Suprapubic skin (tissue), 4 donors: ENCODE measurements at regions not wholly inside any gene's neighbourhood (a gene's known extent, or its start where the extent isn't known, plus 50 kb on each side); places are given as distances from the start of the nearest gene placed in this dataset.

Source experiments
- POLR2A ChIP-seq, 2 donors: fragments of 450-650 bp; IDR thresholded peaks; one replicate each; pipeline ENCODE4 v1.6.1; 2017; ENCODE audit warnings: antibody characterized with exemption in 2 of 2, mild to moderate bottlenecking in 2 of 2, moderate library complexity in 2 of 2
- POLR2AphosphoS5 ChIP-seq, 3 donors: sonication (generic); formaldehyde crosslinking; IDR thresholded peaks; one replicate each; pipeline ENCODE4 v1.6.1; 2017; ENCODE audit warnings: antibody characterized with exemption in 3 of 3
- TF ChIP-seq, protein P1 (sequence below), 2 donors: fragments of 200-600 bp in 1 of 2; fragments of 450-650 bp in 1 of 2; sonication (generic) in 1 of 2; IDR thresholded peaks; one replicate each; pipeline ENCODE4 v1.5.1; 2016 to 2019; ENCODE audit warnings: antibody characterized with exemption in 2 of 2, mild to moderate bottlenecking in 1 of 2, moderate library complexity in 1 of 2

DNA sequence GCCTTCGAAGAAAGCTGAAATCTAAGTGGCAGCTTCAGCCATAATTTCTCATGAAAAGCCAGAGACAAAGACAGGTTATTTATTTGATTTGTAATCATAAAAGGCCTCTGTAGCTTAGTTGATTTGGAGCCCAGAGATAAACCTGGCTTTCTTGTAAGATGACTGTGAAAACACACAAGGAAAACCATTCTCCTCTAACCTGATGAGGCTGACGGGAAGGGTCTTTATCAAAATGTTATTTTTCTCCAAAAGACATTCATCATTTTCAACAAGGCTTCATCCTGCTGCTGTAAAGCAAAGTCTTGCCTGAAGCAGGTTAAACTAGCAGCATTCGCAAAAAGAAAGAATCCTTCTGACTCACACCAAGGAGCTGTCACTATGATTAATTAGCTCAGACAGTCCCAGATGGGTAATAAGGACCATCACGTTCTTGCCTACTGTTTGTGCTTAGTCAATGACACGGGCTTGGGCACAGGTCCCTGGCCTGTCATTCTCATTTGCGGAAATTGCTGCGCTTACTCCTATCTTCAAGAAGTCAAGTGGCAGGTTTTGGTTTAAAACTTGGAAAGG is 286.6 kb downstream of the C12orf75 start:
- TF ChIP-seq, protein P1, sequence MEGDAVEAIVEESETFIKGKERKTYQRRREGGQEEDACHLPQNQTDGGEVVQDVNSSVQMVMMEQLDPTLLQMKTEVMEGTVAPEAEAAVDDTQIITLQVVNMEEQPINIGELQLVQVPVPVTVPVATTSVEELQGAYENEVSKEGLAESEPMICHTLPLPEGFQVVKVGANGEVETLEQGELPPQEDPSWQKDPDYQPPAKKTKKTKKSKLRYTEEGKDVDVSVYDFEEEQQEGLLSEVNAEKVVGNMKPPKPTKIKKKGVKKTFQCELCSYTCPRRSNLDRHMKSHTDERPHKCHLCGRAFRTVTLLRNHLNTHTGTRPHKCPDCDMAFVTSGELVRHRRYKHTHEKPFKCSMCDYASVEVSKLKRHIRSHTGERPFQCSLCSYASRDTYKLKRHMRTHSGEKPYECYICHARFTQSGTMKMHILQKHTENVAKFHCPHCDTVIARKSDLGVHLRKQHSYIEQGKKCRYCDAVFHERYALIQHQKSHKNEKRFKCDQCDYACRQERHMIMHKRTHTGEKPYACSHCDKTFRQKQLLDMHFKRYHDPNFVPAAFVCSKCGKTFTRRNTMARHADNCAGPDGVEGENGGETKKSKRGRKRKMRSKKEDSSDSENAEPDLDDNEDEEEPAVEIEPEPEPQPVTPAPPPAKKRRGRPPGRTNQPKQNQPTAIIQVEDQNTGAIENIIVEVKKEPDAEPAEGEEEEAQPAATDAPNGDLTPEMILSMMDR (IDR thresholded peaks at IDR 0.05): no peak
- TF ChIP-seq POLR2A (IDR thresholded peaks at IDR 0.05) (no peak), POLR2AphosphoS5 (IDR thresholded peaks at IDR 0.05) (no peak)
